ACHN (cell line): ENCODE measurements at regions not wholly inside any gene's neighbourhood (a gene's known extent, or its start where the extent isn't known, plus 50 kb on each side); places are given as distances from the start of the nearest gene placed in this dataset.

Experiments used
- DNase-seq: peaks from one replicate; pipeline ENCODE4 v3.0.0-alpha.2; 2015
- in situ Hi-C: cut with HindIII; loops from 2 replicates; pipeline ENCODE4 v1.10.0; 2017; ENCODE audit warnings: low sequenced_read_pairs, low pct_ligation_motif_present, low pct_unique_long_range_greater_than_20kb

GRCh38 chr3:95356764-95357501 lies 1294.1 kb downstream of the NSUN3 start:
- in situ Hi-C loops = no loop called here

GRCh38 chr3:95387242-95388021 lies 1324.6 kb downstream of the NSUN3 start:
- DNase-seq = no peak
- in situ Hi-C loops = no loop called here

More at GRCh38 chr3:95356764-95357501, 1294.1 kb downstream of the NSUN3 start:
- DNase-seq = no peak

- DNase-seq = no peak
- in situ Hi-C loops = no loop called here
These were observed 1327.0 kb downstream of the NSUN3 start for GRCh38 chr3:95389725-95390313.

GRCh38 chr3:95394286-95394685 lies 1331.4 kb downstream of the NSUN3 start:
- DNase-seq = no peak
- in situ Hi-C loops = no loop called here

- in situ Hi-C loops = no loop called here
These were observed 1336.7 kb downstream of the NSUN3 start for GRCh38 chr3:95399585-95399984.

GRCh38 chr3:95401693-95402092 lies 1338.8 kb downstream of the NSUN3 start:
- in situ Hi-C loops = no loop called here
- no peak for DNase-seq

More at GRCh38 chr3:95399585-95399984, 1336.7 kb downstream of the NSUN3 start:
- DNase-seq = no peak

GRCh38 chr3:95407709-95408463 lies 1345.0 kb downstream of the NSUN3 start:
- DNase-seq = no peak
- in situ Hi-C loops = no loop called here

GRCh38 chr3:95408464-95408862 lies 1345.6 kb downstream of the NSUN3 start:
- no peak for DNase-seq
- in situ Hi-C loops = no loop called here

- DNase-seq = no peak
- in situ Hi-C loops = no loop called here
These were observed 1355.4 kb downstream of the NSUN3 start for GRCh38 chr3:95418251-95418650.

GRCh38 chr3:95424279-95424678 lies 1361.4 kb downstream of the NSUN3 start:
- in situ Hi-C loops = no loop called here
- no peak for DNase-seq

GRCh38 chr3:95434491-95434890 lies 1371.6 kb downstream of the NSUN3 start:
- no peak for DNase-seq
- in situ Hi-C loops = no loop called here

- in situ Hi-C loops = no loop called here
- DNase-seq = no peak
These were observed 1374.5 kb downstream of the NSUN3 start for GRCh38 chr3:95437409-95437808.

GRCh38 chr3:95438274-95438673 lies 1375.4 kb downstream of the NSUN3 start:
- no peak for DNase-seq
- in situ Hi-C loops = no loop called here

GRCh38 chr3:95442766-95443165 lies 1371.6 kb upstream of the EPHA6 start:
- DNase-seq = no peak
- in situ Hi-C loops = no loop called here

GRCh38 chr3:95449841-95450240 lies 1364.6 kb upstream of the EPHA6 start:
- in situ Hi-C loops = no loop called here

GRCh38 chr3:95453242-95453641 lies 1361.2 kb upstream of the EPHA6 start:
- in situ Hi-C loops = no loop called here
- DNase-seq = no peak

More at GRCh38 chr3:95449841-95450240, 1364.6 kb upstream of the EPHA6 start:
- DNase-seq = no peak

GRCh38 chr3:95456835-95457234 lies 1357.6 kb upstream of the EPHA6 start:
- in situ Hi-C loops = no loop called here
- DNase-seq = no peak

GRCh38 chr3:95459706-95460105 lies 1354.7 kb upstream of the EPHA6 start:
- in situ Hi-C loops = no loop called here
- DNase-seq = no peak

GRCh38 chr3:95460274-95460673 lies 1354.1 kb upstream of the EPHA6 start:
- DNase-seq = no peak
- in situ Hi-C loops = no loop called here
